C4-2B (cell line): ENCODE measurements at regions not wholly inside any gene's neighbourhood (a gene's known extent, or its start where the extent isn't known, plus 50 kb on each side); places are given as distances from the start of the nearest gene placed in this dataset.

Experiments used
- H3K27ac ChIP-seq: fragments of 450-650 bp; 2 replicates; pipeline ENCODE4 v1.5.1; 2017
- ZFX ChIP-seq: fragments of 450-650 bp; IDR thresholded peaks from 2 replicates; pipeline ENCODE4 v1.6.1; 2017
- TF ChIP-seq, protein P1 (sequence below): fragments of 450-650 bp; conservative IDR thresholded peaks from 2 replicates; pipeline ENCODE4 v1.5.1; 2017; ENCODE audit warnings: mild to moderate bottlenecking

DNA sequence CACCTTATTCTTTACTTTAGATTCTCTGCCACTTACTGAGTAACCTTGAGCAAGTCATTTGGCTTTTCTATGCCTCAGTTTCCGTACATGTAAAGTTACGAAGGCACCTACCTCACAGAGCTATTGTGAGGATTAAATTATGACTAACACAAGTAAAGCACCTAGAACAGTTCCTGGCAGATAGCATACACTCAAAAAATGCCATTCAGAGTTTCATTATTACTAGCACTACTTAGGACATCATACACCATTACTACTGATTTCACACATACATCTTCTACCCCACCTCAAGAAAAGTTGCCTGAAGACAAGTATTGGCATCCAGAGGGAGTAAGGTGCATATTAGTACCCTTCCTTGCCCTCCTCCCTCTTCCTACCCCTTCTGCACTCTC is 107.8 kb downstream of the OGFRL1 start:
- H3K27ac ChIP-seq, result no peak overlapping the region
- TF ChIP-seq ZFX, result no peak
- TF ChIP-seq, protein P1, sequence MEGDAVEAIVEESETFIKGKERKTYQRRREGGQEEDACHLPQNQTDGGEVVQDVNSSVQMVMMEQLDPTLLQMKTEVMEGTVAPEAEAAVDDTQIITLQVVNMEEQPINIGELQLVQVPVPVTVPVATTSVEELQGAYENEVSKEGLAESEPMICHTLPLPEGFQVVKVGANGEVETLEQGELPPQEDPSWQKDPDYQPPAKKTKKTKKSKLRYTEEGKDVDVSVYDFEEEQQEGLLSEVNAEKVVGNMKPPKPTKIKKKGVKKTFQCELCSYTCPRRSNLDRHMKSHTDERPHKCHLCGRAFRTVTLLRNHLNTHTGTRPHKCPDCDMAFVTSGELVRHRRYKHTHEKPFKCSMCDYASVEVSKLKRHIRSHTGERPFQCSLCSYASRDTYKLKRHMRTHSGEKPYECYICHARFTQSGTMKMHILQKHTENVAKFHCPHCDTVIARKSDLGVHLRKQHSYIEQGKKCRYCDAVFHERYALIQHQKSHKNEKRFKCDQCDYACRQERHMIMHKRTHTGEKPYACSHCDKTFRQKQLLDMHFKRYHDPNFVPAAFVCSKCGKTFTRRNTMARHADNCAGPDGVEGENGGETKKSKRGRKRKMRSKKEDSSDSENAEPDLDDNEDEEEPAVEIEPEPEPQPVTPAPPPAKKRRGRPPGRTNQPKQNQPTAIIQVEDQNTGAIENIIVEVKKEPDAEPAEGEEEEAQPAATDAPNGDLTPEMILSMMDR, result no peak

DNA sequence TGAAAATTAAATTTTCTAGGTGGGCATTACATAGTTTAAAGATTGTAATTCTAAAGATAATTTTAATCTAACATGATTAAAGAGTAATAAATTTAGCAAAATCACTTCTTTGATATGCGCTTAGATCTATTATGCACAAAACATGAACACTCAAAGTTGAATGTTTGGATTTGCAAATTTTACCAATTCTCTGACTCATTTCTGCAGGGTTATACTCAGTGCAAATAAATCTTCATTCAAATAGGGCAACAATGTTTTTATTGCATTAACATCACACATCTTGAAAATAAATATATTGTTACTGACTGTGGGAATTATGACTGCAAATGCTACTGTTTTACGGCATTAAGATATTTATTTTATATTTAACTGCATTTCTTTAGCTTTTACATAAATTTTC is 110.7 kb downstream of the OGFRL1 start:
- H3K27ac ChIP-seq, result no peak overlapping the region
- TF ChIP-seq ZFX, result no peak
- TF ChIP-seq, protein P1, result no peak

DNA sequence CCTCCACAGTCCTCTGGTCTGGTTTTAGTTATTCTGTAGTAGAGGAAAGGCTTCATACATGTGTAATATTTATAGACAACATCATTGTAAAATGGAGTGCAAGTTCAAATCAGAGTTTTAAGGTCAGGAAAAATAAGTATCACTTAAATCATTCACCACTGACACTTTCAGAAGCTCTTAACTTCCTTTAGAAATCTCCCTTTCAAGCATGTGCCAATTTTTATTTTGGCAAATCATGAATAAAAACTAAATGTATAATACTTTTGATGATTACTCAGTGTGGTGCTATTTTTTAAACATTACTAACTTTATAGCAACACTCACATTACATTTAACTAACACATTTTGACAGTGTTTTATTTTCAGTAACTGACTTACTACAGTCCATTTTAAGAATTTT is 112.2 kb downstream of the OGFRL1 start:
- TF ChIP-seq, protein P1, result no peak
- no peak for TF ChIP-seq ZFX
- no peak overlapping the region for H3K27ac ChIP-seq

DNA sequence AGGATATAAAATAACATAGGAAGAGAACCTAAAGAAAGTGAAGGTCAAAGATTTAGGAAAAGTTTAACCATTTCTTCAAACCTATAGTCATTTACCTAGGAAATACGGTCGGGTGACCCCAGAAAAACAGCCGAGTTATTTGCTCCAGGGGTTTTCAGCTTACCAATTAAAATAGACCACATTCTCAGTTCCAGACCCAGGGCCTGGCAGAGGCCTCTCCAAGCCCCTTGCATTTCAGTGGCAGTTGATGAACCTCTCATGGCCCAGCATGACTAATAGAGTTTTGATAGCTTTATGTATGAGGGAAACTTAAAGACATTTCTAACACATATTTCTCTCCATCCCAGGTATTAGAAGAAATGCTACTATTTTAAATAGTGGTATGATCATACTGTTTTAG is 113.5 kb downstream of the OGFRL1 start:
- no peak overlapping the region for H3K27ac ChIP-seq
- TF ChIP-seq, protein P1, result no peak
- TF ChIP-seq ZFX, result no peak

DNA sequence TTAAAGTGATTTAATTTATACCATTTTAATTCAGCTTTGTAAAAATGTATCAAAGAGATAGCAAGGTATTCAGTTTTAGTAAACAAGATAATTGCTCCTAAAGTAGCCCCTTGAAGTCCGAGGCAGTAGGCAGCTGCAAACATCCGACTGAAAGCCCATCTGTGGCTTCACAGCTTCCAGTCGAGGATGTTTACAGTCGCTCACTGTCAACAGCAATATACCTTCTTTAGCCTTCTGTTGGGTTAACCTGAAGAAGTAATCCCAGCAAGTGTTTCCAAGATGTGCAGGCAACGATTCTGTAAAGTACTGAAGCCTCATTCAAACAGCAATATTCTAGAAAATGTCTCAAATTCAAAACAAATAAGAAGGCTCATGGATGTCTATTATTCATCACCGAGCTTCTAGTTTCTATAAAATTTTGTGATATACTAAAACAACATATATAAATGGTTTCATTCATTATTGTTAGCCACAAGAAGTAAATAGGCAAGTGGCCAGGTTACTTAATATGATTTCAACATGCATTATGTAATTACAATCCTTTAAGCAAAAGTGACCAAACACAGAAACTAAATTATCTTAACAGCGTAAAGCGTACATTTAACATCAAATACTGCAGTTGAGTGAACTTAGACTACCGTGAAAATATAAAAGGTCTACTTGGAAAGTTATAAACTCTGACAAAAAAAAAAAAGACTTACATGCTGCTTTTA is 115.0 kb downstream of the OGFRL1 start:
- no peak overlapping the region for H3K27ac ChIP-seq
- no peak for TF ChIP-seq ZFX
- TF ChIP-seq, protein P1, result no peak

DNA sequence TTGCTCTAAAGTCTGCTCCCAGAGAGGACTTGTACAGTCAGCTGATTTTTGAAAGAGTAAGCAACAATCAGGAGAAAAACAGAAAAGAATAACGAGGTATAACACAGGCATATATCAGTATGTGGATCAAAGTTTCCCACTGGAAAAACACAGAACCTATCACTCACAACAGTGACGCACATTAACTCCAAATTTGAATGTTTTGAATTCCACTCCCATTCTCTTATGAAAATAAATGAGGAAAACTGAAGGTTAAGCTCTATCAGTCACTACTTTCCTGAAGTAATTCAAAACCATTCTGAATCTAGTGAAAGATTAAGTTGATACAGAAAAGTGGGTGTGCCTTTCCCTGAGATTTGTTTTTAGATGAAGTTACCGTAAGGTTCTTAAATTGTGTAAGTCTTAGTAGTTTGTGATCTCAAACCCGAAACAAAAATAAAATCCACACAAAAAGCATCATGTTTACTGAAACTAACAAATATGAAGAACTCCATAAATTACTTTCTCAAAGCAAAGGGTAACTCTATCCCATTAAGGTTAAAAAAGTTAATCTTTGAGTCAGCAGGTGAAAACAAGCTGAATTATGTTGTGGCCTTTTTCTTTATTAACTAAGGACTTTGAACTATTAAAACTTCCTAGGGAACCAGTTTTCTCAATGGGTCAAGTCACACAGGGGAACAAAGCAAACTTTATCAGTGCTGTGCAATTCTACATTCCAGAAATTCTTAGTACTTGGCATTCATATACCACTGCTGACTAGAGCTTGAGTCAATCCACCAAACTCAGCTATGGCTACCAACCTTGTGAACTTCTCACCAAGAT is 115.7 kb downstream of the OGFRL1 start:
- no peak overlapping the region for H3K27ac ChIP-seq
- TF ChIP-seq, protein P1, result no peak
- no peak for TF ChIP-seq ZFX

DNA sequence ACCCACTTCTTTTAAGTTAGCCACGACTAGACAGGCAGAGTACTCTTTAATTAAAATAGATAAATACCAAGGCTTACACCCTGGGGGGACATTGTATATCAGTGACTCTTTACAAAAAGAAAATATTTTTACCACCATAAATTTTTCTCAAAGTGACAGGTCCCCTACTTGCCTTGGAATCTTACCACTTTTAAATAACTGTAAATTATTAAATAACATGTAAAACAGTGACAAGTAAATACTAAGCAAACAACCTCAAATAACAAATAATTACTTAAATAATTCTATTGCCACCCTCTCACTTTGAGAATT is 116.3 kb downstream of the OGFRL1 start:
- TF ChIP-seq ZFX, result no peak
- TF ChIP-seq, protein P1, result no peak
- no peak overlapping the region for H3K27ac ChIP-seq
